Neuron (in vitro differentiated cells): ENCODE measurements at regions not wholly inside any gene's neighbourhood (a gene's known extent, or its start where the extent isn't known, plus 50 kb on each side); places are given as distances from the start of the nearest gene placed in this dataset.
"Not testable (repeated sequence)": the region's sequence is repeated elsewhere in the genome, so short reads cannot be mapped to it uniquely, and the experiment has no call there.

Experiments used
- H2AFZ ChIP-seq: one replicate; pipeline ENCODE4 v1.6.1; 2013; ENCODE audit warnings: low read depth, mild to moderate bottlenecking, inconsistent platforms, low read length, moderate library complexity
- H3K27me3 ChIP-seq: one replicate; pipeline ENCODE4 v1.6.1; 2013; ENCODE audit warnings: low read length; ENCODE audit not compliant: insufficient read depth
- H3K36me3 ChIP-seq: one replicate; pipeline ENCODE4 v1.6.1; 2013; ENCODE audit warnings: low read length; ENCODE audit not compliant: insufficient read depth
- H3K4me1 ChIP-seq: one replicate; pipeline ENCODE4 v1.6.1; 2013; ENCODE audit warnings: low read length; ENCODE audit not compliant: insufficient read depth
- H3K4me3 ChIP-seq: 2 replicates; pipeline ENCODE4 v1.5.1; 2013; ENCODE audit warnings: mild to moderate bottlenecking, low read length, moderate library complexity
- H3K9me3 ChIP-seq: one replicate; pipeline ENCODE4 v1.6.1; 2013; ENCODE audit warnings: low read length

DNA sequence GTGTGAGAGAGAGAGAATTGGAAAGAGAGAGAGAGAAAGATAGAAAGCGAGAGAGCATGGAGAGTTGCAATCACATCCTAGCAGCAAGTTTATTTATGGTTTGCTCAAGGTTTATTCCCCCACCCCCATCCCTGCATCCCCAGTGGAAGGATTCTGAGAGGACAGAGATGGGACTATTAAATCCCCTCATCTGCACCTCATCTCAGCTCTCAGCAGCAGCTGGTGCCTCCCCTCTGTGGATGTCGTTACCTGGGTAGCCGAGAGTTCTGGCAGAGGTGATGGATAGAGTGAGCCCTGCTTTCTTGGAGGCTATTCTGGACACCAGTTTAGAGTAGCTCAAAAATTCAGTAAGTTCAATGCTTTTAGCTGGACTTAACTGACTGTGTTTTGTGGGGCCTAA, 132.0 kb upstream of the RAI2 start:
- Histone ChIP-seq H3K27me3 (peaks cover 6% of the 10 kb centered on the region), H3K4me1 (peaks cover 8% of the 10 kb centered on the region), H3K4me3 (no peak overlapping the region), H2AFZ (no peak overlapping the region), H3K9me3 (no peaks in the 10 kb centered on the region), H3K36me3 (no peaks in the 10 kb centered on the region)

DNA sequence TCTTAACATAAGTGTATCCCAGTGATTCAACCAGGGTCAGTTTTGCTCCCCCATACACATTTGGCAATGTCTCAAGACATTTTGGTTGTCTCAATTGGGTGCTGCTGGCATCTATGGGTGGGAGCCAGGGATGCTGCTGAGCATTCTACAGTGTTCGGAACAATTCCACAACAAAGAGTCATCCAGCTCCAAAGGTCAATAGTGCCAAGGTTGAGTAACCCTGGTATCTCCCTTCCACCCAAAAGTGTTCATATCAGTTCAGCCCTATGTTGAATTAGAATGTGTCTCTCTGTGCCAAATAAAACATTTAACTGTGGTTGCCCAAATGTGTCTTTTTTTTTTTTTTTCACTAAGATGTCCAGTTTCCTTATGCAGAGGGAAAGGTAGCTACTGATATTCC, 129.4 kb upstream of the RAI2 start:
- H3K4me3 ChIP-seq, result no peak overlapping the region
- H2AFZ ChIP-seq, result no peak overlapping the region
- no peaks in the 10 kb centered on the region for H3K9me3 ChIP-seq
- peaks cover 8% of the 10 kb centered on the region for H3K27me3 ChIP-seq
- peaks cover 8% of the 10 kb centered on the region for H3K4me1 ChIP-seq
- no peaks in the 10 kb centered on the region for H3K36me3 ChIP-seq

DNA sequence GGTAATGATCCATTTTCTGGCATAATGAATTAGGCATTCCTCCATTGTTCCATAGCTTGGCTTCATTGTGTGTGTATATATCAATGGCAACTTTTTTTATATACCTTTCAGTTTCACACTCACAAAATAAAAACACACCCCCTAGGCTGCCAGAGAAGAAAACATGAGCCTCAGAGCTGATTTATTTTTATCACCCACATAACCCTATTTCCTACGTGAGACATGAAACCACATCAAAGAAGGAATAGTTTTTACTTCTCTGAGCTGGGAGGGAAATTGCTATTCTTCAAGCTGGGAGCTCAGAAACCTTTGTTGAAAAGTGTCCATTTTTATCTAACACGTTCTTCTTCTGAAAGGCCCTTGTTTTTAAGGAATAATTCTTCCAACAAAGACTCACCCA, 126.7 kb upstream of the RAI2 start:
- Histone ChIP-seq H3K36me3 (no peaks in the 10 kb centered on the region), H3K27me3 (peaks cover 8% of the 10 kb centered on the region), H3K9me3 (no peaks in the 10 kb centered on the region), H3K4me3 (no peak overlapping the region), H2AFZ (no peak overlapping the region), H3K4me1 (no peaks in the 10 kb centered on the region)

DNA sequence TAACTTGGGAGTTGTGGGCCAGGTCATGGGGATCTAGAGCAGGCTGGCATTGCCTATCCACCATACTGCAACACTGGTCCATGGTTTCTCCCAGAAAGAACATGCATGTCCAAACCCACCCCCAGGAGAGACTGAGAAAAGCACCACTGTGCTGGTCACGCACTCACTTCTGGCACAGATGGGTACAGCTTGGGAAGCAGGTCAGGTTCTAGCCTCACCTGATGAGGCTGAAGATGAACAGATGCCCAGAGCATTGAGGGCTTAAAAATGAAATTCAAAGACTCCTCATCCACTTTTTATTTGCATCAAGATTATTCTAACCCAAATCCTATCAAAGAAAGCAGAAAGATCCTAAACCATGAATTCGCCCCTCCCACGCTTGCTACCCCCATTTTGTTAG, 125.9 kb upstream of the RAI2 start:
- Histone ChIP-seq H3K4me3 (no peak overlapping the region), H3K9me3 (no peaks in the 10 kb centered on the region), H3K36me3 (no peaks in the 10 kb centered on the region), H3K27me3 (peaks cover 8% of the 10 kb centered on the region), H2AFZ (no peak overlapping the region), H3K4me1 (no peaks in the 10 kb centered on the region)

DNA sequence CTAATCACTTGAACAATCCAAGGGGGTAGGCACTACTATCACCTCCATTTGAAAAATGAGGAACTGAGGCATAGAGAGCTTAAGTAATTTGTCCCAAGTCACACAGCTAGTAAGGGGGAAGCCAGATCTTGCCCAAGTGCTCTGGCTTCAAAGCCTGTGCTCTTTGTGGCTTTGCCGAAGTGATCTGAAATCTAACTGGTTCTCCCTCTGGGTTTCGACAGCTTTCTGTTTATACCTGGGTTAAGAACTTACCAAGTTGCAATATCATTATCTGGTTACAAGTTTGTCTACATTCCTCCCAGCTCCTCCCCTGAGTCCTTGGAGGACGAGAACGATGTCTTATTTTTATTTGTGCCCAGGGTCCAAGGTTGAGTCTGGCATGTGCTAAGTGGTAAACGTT, 125.3 kb upstream of the RAI2 start:
- no peaks in the 10 kb centered on the region for H3K9me3 ChIP-seq
- H2AFZ ChIP-seq, result no peak overlapping the region
- no peaks in the 10 kb centered on the region for H3K4me1 ChIP-seq
- H3K27me3 ChIP-seq, result peaks cover 8% of the 10 kb centered on the region
- H3K36me3 ChIP-seq, result no peaks in the 10 kb centered on the region
- H3K4me3 ChIP-seq, result no peak overlapping the region

DNA sequence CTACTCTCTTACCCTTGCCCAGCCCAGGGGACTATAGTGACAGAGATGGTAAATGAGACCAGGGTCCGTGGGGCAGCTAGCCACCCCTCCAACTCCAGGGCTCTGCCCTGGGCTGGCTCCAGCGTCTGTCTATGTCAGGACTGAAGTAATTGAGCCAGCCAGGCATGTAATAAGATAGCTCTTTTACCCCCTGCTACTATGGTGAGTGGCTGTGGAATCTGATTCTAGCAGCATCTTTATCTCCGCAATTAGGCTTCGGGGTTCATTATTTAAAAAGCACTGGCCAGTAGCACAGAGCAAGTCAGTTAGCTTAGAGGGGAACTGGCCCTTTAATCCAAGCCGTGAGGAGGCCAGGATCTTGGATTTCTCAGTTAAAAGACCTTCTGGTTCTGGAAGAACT, 123.3 kb upstream of the RAI2 start:
- Histone ChIP-seq H3K4me3 (no peak overlapping the region), H3K27me3 (peaks cover 2% of the 10 kb centered on the region), H3K9me3 (no peaks in the 10 kb centered on the region), H3K4me1 (no peaks in the 10 kb centered on the region), H3K36me3 (no peaks in the 10 kb centered on the region), H2AFZ (no peak overlapping the region)

DNA sequence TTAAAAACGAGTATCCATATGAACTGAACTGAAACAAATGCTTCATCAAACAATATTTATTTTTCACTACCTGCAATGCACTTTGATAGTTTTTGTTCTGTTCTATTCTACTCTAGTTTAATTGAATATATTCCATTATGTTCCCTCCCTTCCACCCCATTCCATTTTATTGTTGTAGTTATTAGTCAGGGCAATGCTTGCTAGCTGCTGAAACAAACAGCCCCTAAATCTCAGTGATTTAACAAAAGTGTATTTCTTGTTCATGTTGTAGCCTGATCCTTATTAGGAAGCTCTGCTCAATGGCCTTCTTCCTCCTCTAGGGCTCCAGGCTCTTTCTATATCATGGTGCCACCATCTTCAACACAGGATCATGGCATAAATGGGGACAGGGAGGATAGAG, 122.3 kb upstream of the RAI2 start:
- no peak overlapping the region for H3K4me3 ChIP-seq
- no peaks in the 10 kb centered on the region for H3K9me3 ChIP-seq
- no peak overlapping the region for H2AFZ ChIP-seq
- peaks cover 2% of the 10 kb centered on the region for H3K27me3 ChIP-seq
- no peaks in the 10 kb centered on the region for H3K36me3 ChIP-seq
- H3K4me1 ChIP-seq, result no peaks in the 10 kb centered on the region

DNA sequence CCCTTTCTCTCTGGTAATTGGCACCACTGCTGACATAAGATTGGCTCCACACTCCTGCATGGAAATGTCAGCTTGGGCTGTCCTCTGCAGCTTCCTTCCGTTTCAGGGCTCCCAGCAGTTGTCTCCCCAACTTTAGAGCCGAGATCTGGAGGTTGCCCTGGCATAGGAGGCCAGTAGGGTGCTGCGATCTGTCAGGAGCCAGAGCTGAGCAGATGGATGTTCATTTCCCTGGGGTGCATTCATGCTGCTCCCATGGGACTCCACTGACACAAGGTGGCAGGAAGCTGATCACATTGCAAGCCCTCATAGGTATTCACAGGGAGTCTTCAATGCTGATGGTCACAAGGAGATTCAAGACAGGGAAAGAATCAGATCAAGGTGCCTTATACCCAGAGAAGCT, 116.6 kb upstream of the RAI2 start:
- no peaks in the 10 kb centered on the region for H3K4me1 ChIP-seq
- no peak overlapping the region for H3K4me3 ChIP-seq
- no peak overlapping the region for H2AFZ ChIP-seq
- peaks cover 2% of the 10 kb centered on the region for H3K27me3 ChIP-seq
- H3K9me3 ChIP-seq, result no peaks in the 10 kb centered on the region
- no peaks in the 10 kb centered on the region for H3K36me3 ChIP-seq

DNA sequence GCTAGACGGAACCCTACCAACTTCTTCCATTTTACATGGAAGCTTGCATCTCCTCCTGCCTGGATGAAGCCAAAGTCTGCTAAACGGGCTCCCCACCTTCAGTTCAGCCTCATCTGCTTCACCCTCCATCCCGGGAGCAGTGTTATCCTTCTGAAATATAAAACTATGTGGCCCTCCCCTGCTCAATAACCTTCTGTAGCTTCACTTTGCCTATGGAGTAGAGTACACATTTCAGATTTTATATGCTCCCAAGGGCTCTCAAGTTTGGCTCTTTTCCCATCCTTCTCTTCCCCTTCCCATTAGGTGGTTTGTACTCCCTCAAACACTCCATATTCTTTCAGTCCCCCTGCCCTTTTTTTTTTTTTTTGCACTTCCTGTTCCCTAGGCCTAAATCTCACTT, 115.9 kb upstream of the RAI2 start:
- Histone ChIP-seq H2AFZ (no peak overlapping the region), H3K4me3 (no peak overlapping the region), H3K4me1 (no peaks in the 10 kb centered on the region), H3K9me3 (no peaks in the 10 kb centered on the region), H3K36me3 (no peaks in the 10 kb centered on the region), H3K27me3 (peaks cover 2% of the 10 kb centered on the region)

DNA sequence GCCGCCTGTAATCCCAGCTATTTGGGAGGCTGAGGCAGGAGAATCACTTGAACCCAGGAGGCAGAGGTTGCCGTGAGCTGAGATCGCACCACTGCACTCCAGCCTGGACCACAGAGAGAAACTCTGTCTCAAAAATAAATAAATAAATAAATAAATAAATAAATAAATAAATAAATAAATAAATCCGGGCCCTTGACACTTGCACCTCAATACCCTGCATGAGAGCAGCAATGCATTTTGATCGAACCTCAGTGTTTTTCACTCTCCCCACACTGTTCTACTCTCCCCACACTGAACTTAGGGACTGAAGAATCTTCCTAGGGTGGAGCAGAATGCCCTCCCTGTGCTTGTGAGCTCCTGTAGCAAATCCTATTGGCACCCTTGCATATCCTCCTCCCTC, 114.3 kb upstream of the RAI2 start:
- not testable (repeated sequence) for H2AFZ ChIP-seq, H3K9me3 ChIP-seq, H3K27me3 ChIP-seq, H3K4me1 ChIP-seq, H3K4me3 ChIP-seq, H3K36me3 ChIP-seq

DNA sequence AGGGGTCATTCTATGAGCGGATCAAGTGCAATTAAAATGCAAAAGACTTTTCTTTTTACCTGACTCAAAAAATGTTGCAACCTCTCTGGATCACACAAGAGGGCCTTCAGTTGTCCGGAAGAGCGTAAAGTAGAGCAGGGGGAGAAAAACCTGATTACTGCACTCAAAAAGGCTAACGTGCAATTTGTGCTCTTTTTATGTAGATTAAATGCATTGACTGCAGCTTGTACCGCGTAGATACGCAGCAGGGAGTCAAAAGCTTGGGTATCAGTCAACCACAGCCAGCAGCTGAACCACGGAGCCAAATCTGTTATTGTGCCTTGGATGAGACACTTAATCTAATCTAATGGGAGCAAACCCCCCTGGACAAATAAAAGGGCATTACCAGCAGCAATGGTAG, 107.3 kb upstream of the RAI2 start:
- H3K36me3 ChIP-seq, result no peaks in the 10 kb centered on the region
- no peaks in the 10 kb centered on the region for H3K4me1 ChIP-seq
- no peak overlapping the region for H3K4me3 ChIP-seq
- no peaks in the 10 kb centered on the region for H3K27me3 ChIP-seq
- H2AFZ ChIP-seq, result no peak overlapping the region
- no peaks in the 10 kb centered on the region for H3K9me3 ChIP-seq

DNA sequence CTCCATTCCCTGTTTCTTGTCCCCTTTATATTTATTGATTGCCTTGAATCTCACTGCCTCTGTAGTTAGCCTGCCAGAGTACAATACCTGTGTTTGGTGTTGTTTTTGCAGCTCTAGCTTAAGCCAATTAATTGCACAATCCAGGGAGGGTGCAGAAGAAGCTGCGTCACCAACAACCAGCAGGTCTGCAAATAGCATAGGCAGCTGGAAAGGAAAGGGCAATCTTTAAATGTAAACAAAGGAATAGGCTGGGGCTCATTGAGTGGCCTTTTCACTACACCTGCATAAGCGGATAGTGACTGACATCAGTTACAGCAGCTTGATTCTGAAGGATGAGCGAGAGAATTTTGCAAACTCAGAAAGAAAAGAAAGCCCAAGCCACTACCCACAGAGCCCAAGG, 106.8 kb upstream of the RAI2 start:
- no peaks in the 10 kb centered on the region for H3K27me3 ChIP-seq
- no peak overlapping the region for H3K4me3 ChIP-seq
- H3K9me3 ChIP-seq, result no peaks in the 10 kb centered on the region
- H2AFZ ChIP-seq, result no peak overlapping the region
- H3K4me1 ChIP-seq, result no peaks in the 10 kb centered on the region
- H3K36me3 ChIP-seq, result no peaks in the 10 kb centered on the region

DNA sequence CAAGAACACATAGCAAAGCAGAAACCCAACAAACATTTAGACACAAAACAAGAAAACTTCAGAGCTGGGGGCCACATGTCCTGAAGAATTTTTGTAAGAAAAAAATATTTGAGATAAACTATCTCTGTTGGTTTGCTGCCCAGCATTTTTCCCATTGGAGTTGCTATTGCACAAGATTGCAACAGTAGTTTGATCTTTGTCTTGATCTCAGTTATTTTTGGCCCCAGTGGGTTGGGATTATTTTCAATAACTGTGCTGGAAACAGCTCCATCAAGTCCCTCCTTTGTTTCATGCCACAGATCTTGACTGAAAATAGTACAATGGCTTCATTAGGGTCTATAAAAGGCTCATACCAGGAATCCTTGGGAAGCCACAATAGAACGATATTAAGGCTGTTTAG, 103.8 kb upstream of the RAI2 start:
- H2AFZ ChIP-seq, result no peak overlapping the region
- H3K4me3 ChIP-seq, result no peak overlapping the region
- H3K36me3 ChIP-seq, result no peaks in the 10 kb centered on the region
- H3K27me3 ChIP-seq, result no peaks in the 10 kb centered on the region
- no peaks in the 10 kb centered on the region for H3K9me3 ChIP-seq
- no peaks in the 10 kb centered on the region for H3K4me1 ChIP-seq

DNA sequence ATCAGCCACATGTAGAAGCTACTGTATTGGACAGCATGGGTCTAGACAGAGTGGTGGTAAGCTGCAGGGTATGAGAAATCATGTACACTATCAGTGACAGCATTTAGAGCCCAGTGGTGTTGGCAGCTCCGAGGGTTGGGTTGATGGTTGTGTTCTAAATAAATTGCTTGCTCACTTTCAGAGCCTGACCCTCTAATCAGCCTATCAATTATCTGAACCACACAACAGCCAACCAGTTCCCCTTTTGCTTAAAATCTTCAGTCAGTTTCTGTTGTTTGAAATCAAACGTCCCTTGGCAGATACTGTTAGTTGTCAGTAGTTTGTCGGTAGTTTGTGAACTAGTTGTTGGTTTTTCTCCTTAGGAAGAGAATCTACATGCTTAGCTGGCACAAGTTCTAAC, 99.8 kb upstream of the RAI2 start:
- Histone ChIP-seq H3K4me1 (no peaks in the 10 kb centered on the region), H3K36me3 (no peaks in the 10 kb centered on the region), H3K4me3 (no peak overlapping the region), H2AFZ (no peak overlapping the region), H3K9me3 (no peaks in the 10 kb centered on the region), H3K27me3 (no peaks in the 10 kb centered on the region)
